Occipital lobe (tissue), 1 donor: ENCODE measurements at regions not wholly inside any gene's neighbourhood (a gene's known extent, or its start where the extent isn't known, plus 50 kb on each side); places are given as distances from the start of the nearest gene placed in this dataset.

Experiments used
- DNase-seq: peaks from one replicate; lab custom pipeline; 2025; lab: John Stamatoyannopoulos, UW

GRCh38 chr3:194804796-194805195 lies 119.1 kb downstream of the FAM43A start:
- no peak for DNase-seq

GRCh38 chr3:194805546-194805945 lies 119.9 kb downstream of the FAM43A start:
- DNase-seq, result no peak

- no peak for DNase-seq
Measured at GRCh38 chr3:194806991-194807630, 121.4 kb downstream of the FAM43A start.

GRCh38 chr3:194808640-194809097 lies 123.0 kb downstream of the FAM43A start:
- DNase-seq, result no peak

GRCh38 chr3:194809382-194809781 lies 123.7 kb downstream of the FAM43A start:
- DNase-seq, result no peak

- no peak for DNase-seq
Measured at GRCh38 chr3:194810076-194810475, 124.4 kb downstream of the FAM43A start.

- DNase-seq, result no peak
Measured at GRCh38 chr3:194811118-194811517, 125.4 kb downstream of the FAM43A start.

GRCh38 chr3:194812176-194812575 lies 126.5 kb downstream of the FAM43A start:
- DNase-seq, result no peak

- peak; percentile 25 for DNase-seq
Measured at GRCh38 chr3:194814878-194815357, 129.2 kb downstream of the FAM43A start.

- no peak for DNase-seq
Measured at GRCh38 chr3:194816748-194817591, 131.3 kb downstream of the FAM43A start.

GRCh38 chr3:194817592-194817930 lies 131.9 kb downstream of the FAM43A start:
- DNase-seq, result no peak

GRCh38 chr3:194817936-194818335 lies 132.3 kb downstream of the FAM43A start:
- DNase-seq, result no peak

GRCh38 chr3:194824100-194824499 lies 138.4 kb downstream of the FAM43A start:
- no peak for DNase-seq

GRCh38 chr3:194824701-194825111 lies 139.0 kb downstream of the FAM43A start:
- DNase-seq, result no peak

- DNase-seq, result no peak
Measured at GRCh38 chr3:194826594-194826993, 140.9 kb downstream of the FAM43A start.

GRCh38 chr3:194827486-194827885 lies 141.8 kb downstream of the FAM43A start:
- DNase-seq, result no peak

- DNase-seq, result no peak
Measured at GRCh38 chr3:194828116-194828515, 142.4 kb downstream of the FAM43A start.

GRCh38 chr3:194828926-194829325 lies 143.2 kb downstream of the FAM43A start:
- no peak for DNase-seq

- no peak for DNase-seq
Measured at GRCh38 chr3:194830401-194830800, 144.7 kb downstream of the FAM43A start.

GRCh38 chr3:194830978-194831377 lies 145.3 kb downstream of the FAM43A start:
- no peak for DNase-seq

GRCh38 chr3:194832346-194833104 lies 146.8 kb downstream of the FAM43A start:
- no peak for DNase-seq
